A549 (cell line): ENCODE measurements at regions not wholly inside any gene's neighbourhood (a gene's known extent, or its start where the extent isn't known, plus 50 kb on each side); places are given as distances from the start of the nearest gene placed in this dataset.

ENCODE experiments used
- ATAC-seq, 2 experiments: fragments of 200-7000 bp in 1 of 2; fragments of >200 bp in 1 of 2; cut with Nextera tagmentation in 1 of 2; cut with Tn5 transposase in 1 of 2; 3 replicates each; pipeline versions ENCODE4 v1.8.0 to v1.9.1; 2018 to 2020; ENCODE audit warnings: mild to moderate bottlenecking in 1 of 2, moderate library complexity in 1 of 2
- CTCF ChIA-PET: fragments of 300-600 bp; sonication (Branson Sonifier 250); formaldehyde crosslinking; extraction: SDS; loops from one replicate; lab custom pipeline; 2021; ENCODE audit warnings: antibody characterized with exemption, inconsistent platforms; lab: Yijun Ruan, JAX
- POLR2A ChIA-PET: fragments of 350-600 bp; formaldehyde crosslinking; extraction: SDS; loops from one replicate; lab custom pipeline; 2021; ENCODE audit warnings: antibody characterized with exemption, inconsistent platforms; lab: Yijun Ruan, JAX
- DNase-seq, 2 experiments: peaks; one replicate each; pipeline versions ENCODE4 v3.0.0 to v3.0.0-alpha.2; 2011 to 2016; ENCODE audit warnings: low read depth in 1 of 2, low spot score in 1 of 2
- FAIRE-seq: peaks from 2 replicates; lab custom pipeline; 2011; peaks lifted over from hg19 to GRCh38; lab: Jason Lieb, UNC
- H3K27ac ChIP-seq, 2 experiments: fragments of >200 bp; sonication (Bioruptor Twin); formaldehyde crosslinking; 3 replicates each; pipeline ENCODE4 v1.5.1; 2016 to 2017
- H3K4me1 ChIP-seq: fragments of >200 bp; sonication (Bioruptor Twin); formaldehyde crosslinking; 3 replicates; pipeline ENCODE4 v1.6.1; 2016
- H3K4me2 ChIP-seq: fragments of >200 bp; sonication (Bioruptor Twin); formaldehyde crosslinking; 3 replicates; pipeline ENCODE4 v1.6.1; 2016
- H3K4me3 ChIP-seq: fragments of >200 bp; sonication (Bioruptor Twin); formaldehyde crosslinking; 3 replicates; pipeline ENCODE4 v1.5.1; 2016
- H3K9me3 ChIP-seq: fragments of >200 bp; sonication (Bioruptor Twin); formaldehyde crosslinking; 3 replicates; pipeline ENCODE4 v1.6.1; 2016
- CBX8 ChIP-seq: fragments of 200-600 bp; sonication (generic); IDR thresholded peaks from 2 replicates; pipeline ENCODE4 v1.6.1; 2016
- CEBPB ChIP-seq, 2 experiments: fragments of >200 bp in 1 of 2; sonication (Bioruptor Twin) in 1 of 2; formaldehyde crosslinking in 1 of 2; IDR thresholded peaks; 2 replicates each; pipeline ENCODE4 v1.6.1; 2012 to 2016
- CHD4 ChIP-seq: fragments of 200-600 bp; sonication (generic); IDR thresholded peaks from 2 replicates; pipeline ENCODE4 v1.6.1; 2016; ENCODE audit warnings: antibody characterized with exemption, mild to moderate bottlenecking, borderline replicate concordance
- EHMT2 ChIP-seq: fragments of 200-600 bp; sonication (generic); IDR thresholded peaks from 2 replicates; pipeline ENCODE4 v1.6.1; 2016; ENCODE audit warnings: antibody characterized with exemption, low read depth, mild to moderate bottlenecking, moderate library complexity
- ESRRA ChIP-seq: fragments of 150-350 bp; IDR thresholded peaks from 2 replicates; pipeline ENCODE4 v1.6.1; 2014; ENCODE audit warnings: mild to moderate bottlenecking, low read length, borderline replicate concordance
- FOSL2 ChIP-seq, 2 experiments: fragments of 450-650 bp in 1 of 2; fragments of >200 bp in 1 of 2; sonication (Bioruptor Twin) in 1 of 2; formaldehyde crosslinking; IDR thresholded peaks; 2 replicates each; pipeline versions ENCODE4 v1.5.0 to v1.6.1; 2016 to 2020; ENCODE audit warnings: mild to moderate bottlenecking in 1 of 2, moderate library complexity in 1 of 2
- HDAC2 ChIP-seq: fragments of 200-600 bp; sonication (generic); IDR thresholded peaks from 2 replicates; pipeline ENCODE4 v1.6.1; 2016
- JUN ChIP-seq, 2 experiments: fragments of >200 bp; sonication (Bioruptor Twin); formaldehyde crosslinking; IDR thresholded peaks; 2 replicates in 1 of 2; 3 replicates in 1 of 2; pipeline ENCODE4 v1.6.1; 2016 to 2017
- JUNB ChIP-seq: fragments of >200 bp; sonication (Bioruptor Twin); formaldehyde crosslinking; IDR thresholded peaks from 2 replicates; pipeline ENCODE4 v1.6.1; 2016
- KDM1A ChIP-seq: fragments of 200-600 bp; sonication (generic); IDR thresholded peaks from 2 replicates; pipeline ENCODE4 v1.6.1; 2016; ENCODE audit warnings: low read depth, mild to moderate bottlenecking
- MAFK ChIP-seq: fragments of 450-650 bp; IDR thresholded peaks from 2 replicates; pipeline ENCODE4 v1.6.1; 2014; ENCODE audit not compliant: partially characterized antibody
- NR3C1 ChIP-seq: fragments of >200 bp; sonication (Bioruptor Twin); formaldehyde crosslinking; IDR thresholded peaks from 3 replicates; pipeline ENCODE4 v1.6.1; 2017
- PHF8 ChIP-seq: fragments of 200-600 bp; sonication (generic); IDR thresholded peaks from 2 replicates; pipeline ENCODE4 v1.6.1; 2016; ENCODE audit warnings: low read depth, mild to moderate bottlenecking, antibody characterized with exemption, moderate library complexity, borderline replicate concordance
- POLR2A ChIP-seq: IDR thresholded peaks from 2 replicates; pipeline ENCODE4 v1.6.1; 2012; ENCODE audit warnings: mild to moderate bottlenecking, low read length
- POLR2AphosphoS2 ChIP-seq: conservative IDR thresholded peaks from 2 replicates; pipeline ENCODE4 v1.6.1; 2012; ENCODE audit warnings: low read length, improper control_type of control experiment, inconsistent platforms
- RNF2 ChIP-seq: fragments of 200-600 bp; sonication (generic); IDR thresholded peaks from 2 replicates; pipeline ENCODE4 v1.6.1; 2016; ENCODE audit warnings: low read depth, mild to moderate bottlenecking, antibody characterized with exemption, moderate library complexity, borderline replicate concordance
- SREBF2 ChIP-seq: fragments of 450-650 bp; IDR thresholded peaks from 2 replicates; pipeline ENCODE4 v1.6.1; 2014; ENCODE audit warnings: mild to moderate bottlenecking, moderate library complexity
- TFCP2L1 ChIP-seq: fragments of 250-450 bp; sonication (Bioruptor Pico); IDR thresholded peaks from 2 replicates; pipeline ENCODE4 v1.5.0; 2021; ENCODE audit warnings: mild to moderate bottlenecking
- TP53 ChIP-seq: fragments of 250-450 bp; sonication (Bioruptor Pico); IDR thresholded peaks from 2 replicates; pipeline ENCODE4 v1.5.0; 2021; ENCODE audit warnings: mild to moderate bottlenecking, moderate library complexity
- ZC3H11A ChIP-seq: fragments of 450-650 bp; IDR thresholded peaks from 2 replicates; pipeline ENCODE4 v1.6.1; 2014; ENCODE audit warnings: antibody characterized with exemption, mild to moderate bottlenecking
- ZNF302 ChIP-seq: fragments of 250-450 bp; sonication (Bioruptor Pico); IDR thresholded peaks from 2 replicates; pipeline ENCODE4 v1.9.0; 2021; ENCODE audit warnings: inconsistent platforms, mild to moderate bottlenecking, moderate library complexity
- ZSCAN20 ChIP-seq: fragments of 250-450 bp; sonication (Bioruptor Pico); IDR thresholded peaks from 2 replicates; pipeline ENCODE4 v1.8.0; 2022; ENCODE audit warnings: mild to moderate bottlenecking, moderate library complexity
- whole genome bisulfite sequencing: methylation state at CpG from one replicate; pipeline ENCODE4 v1.1.6; 2017; ENCODE audit errors: missing lambda C conversion rate; 5-methylcytosine and 5-hydroxymethylcytosine counted together
- TF ChIP-seq, protein P1 (sequence below): fragments of >200 bp; sonication (Bioruptor Twin); formaldehyde crosslinking; IDR thresholded peaks from 3 replicates; pipeline ENCODE4 v1.5.1; 2016
- TF ChIP-seq, protein P2 (sequence below): fragments of 250-450 bp; sonication (Bioruptor Pico); IDR thresholded peaks from 2 replicates; pipeline ENCODE4 v1.5.0; 2020; ENCODE audit warnings: low read depth, mild to moderate bottlenecking, moderate library complexity
- TF ChIP-seq, protein P3 (sequence below): fragments of 200-600 bp; sonication (generic); IDR thresholded peaks from 2 replicates; pipeline ENCODE4 v1.6.1; 2016; ENCODE audit warnings: antibody characterized with exemption, mild to moderate bottlenecking, moderate library complexity
- TF ChIP-seq, protein P4 (sequence below): fragments of >200 bp; sonication (Bioruptor Twin); formaldehyde crosslinking; IDR thresholded peaks from 2 replicates; pipeline ENCODE4 v1.6.1; 2016
- TF ChIP-seq, protein P5 (sequence below): fragments of 450-650 bp; IDR thresholded peaks from 2 replicates; pipeline ENCODE4 v1.6.1; 2014; ENCODE audit warnings: antibody characterized with exemption

DNA sequence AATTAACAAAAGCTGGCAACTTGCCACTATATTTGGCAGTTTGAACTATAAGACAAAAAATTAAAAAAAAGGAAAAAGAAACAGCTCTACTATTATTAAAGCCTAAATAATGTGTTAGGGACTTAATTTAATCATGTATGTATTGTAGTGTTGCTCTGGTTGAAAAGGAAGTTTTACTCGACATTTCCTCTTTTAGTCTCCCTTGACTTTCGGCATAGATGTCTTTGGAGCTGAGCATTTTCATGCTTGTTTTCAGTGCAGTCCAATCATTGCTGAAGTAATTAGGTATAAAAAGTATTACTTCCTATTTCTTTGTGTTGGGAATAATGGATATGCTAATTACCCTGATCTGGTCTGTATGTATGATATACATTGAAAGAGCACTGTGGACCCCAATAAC, 216.8 kb upstream of the KLF6 start:
- ChIA-PET POLR2A (no interaction called here), CTCF (interaction anchor here (0.6 kb wide), 1 partner anchor 255 kb away, joined by 3 read pairs; no protein-coding TSS in a partner anchor)
- FAIRE-seq: no peak
- no peak overlapping the region for H3K27ac ChIP-seq
- no peaks in the 10 kb centered on the region for H3K4me1 ChIP-seq
- H3K4me2 ChIP-seq: no peak overlapping the region
- H3K9me3 ChIP-seq: peaks cover 18% of the 10 kb centered on the region; the same call in 2 of the 3 replicates
- DNase-seq: no peak
- H3K4me3 ChIP-seq: no peak overlapping the region
- no peak for ATAC-seq
- WGBS: 84% methylated on average over 2 of the region's 2 CpGs
- TF ChIP-seq, protein P1, sequence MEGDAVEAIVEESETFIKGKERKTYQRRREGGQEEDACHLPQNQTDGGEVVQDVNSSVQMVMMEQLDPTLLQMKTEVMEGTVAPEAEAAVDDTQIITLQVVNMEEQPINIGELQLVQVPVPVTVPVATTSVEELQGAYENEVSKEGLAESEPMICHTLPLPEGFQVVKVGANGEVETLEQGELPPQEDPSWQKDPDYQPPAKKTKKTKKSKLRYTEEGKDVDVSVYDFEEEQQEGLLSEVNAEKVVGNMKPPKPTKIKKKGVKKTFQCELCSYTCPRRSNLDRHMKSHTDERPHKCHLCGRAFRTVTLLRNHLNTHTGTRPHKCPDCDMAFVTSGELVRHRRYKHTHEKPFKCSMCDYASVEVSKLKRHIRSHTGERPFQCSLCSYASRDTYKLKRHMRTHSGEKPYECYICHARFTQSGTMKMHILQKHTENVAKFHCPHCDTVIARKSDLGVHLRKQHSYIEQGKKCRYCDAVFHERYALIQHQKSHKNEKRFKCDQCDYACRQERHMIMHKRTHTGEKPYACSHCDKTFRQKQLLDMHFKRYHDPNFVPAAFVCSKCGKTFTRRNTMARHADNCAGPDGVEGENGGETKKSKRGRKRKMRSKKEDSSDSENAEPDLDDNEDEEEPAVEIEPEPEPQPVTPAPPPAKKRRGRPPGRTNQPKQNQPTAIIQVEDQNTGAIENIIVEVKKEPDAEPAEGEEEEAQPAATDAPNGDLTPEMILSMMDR: no peak
- TF ChIP-seq TP53 (CRISPR knock-in tag) (no peak), NR3C1 (no peak), CHD4 (no peak), RNF2 (no peak), FOSL2 (IDR thresholded peaks at IDR 0.05) (no peak), FOSL2 (CRISPR knock-in tag; IDR thresholded peaks at IDR 0.05) (no peak), CBX8 (no peak), MAFK (no peak), EHMT2 (no peak), ZNF302 (CRISPR knock-in tag) (no peak), SREBF2 (no peak), CEBPB (IDR thresholded peaks at IDR 0.05) (no peak), KDM1A (no peak)
- TF ChIP-seq, protein P2, sequence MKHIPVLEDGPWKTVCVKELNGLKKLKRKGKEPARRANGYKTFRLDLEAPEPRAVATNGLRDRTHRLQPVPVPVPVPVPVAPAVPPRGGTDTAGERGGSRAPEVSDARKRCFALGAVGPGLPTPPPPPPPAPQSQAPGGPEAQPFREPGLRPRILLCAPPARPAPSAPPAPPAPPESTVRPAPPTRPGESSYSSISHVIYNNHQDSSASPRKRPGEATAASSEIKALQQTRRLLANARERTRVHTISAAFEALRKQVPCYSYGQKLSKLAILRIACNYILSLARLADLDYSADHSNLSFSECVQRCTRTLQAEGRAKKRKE (CRISPR knock-in tag): no peak
- TF ChIP-seq, protein P3, sequence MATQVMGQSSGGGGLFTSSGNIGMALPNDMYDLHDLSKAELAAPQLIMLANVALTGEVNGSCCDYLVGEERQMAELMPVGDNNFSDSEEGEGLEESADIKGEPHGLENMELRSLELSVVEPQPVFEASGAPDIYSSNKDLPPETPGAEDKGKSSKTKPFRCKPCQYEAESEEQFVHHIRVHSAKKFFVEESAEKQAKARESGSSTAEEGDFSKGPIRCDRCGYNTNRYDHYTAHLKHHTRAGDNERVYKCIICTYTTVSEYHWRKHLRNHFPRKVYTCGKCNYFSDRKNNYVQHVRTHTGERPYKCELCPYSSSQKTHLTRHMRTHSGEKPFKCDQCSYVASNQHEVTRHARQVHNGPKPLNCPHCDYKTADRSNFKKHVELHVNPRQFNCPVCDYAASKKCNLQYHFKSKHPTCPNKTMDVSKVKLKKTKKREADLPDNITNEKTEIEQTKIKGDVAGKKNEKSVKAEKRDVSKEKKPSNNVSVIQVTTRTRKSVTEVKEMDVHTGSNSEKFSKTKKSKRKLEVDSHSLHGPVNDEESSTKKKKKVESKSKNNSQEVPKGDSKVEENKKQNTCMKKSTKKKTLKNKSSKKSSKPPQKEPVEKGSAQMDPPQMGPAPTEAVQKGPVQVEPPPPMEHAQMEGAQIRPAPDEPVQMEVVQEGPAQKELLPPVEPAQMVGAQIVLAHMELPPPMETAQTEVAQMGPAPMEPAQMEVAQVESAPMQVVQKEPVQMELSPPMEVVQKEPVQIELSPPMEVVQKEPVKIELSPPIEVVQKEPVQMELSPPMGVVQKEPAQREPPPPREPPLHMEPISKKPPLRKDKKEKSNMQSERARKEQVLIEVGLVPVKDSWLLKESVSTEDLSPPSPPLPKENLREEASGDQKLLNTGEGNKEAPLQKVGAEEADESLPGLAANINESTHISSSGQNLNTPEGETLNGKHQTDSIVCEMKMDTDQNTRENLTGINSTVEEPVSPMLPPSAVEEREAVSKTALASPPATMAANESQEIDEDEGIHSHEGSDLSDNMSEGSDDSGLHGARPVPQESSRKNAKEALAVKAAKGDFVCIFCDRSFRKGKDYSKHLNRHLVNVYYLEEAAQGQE: no peak
- TF ChIP-seq, protein P4, sequence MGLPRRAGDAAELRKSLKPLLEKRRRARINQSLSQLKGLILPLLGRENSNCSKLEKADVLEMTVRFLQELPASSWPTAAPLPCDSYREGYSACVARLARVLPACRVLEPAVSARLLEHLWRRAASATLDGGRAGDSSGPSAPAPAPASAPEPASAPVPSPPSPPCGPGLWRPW: no peak

DNA sequence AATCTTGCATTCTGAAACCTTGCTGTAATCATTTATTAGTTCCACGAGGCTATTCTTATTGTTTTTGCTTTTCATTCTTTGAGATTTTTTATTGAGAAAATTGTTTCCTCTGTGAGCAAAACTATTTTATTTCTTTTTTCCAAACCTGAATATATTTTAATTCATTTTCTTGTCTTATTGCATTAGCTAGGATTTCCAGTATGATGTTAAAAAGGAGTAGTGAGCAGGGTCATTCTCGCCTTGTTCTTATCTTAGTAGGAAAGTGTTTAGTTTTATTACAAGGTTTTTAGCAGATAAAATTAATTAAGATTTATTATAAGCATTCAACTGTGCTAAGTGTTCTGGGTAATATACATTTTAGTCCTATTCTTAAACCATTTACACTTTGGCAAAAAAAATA, 214.6 kb upstream of the KLF6 start:
- H3K9me3 ChIP-seq: peaks cover 18% of the 10 kb centered on the region; the same call in 2 of the 3 replicates
- no peak overlapping the region for H3K27ac ChIP-seq
- POLR2A ChIA-PET: no interaction called here
- ATAC-seq (no peak), FAIRE-seq (no peak), DNase-seq (no peak)
- no peaks in the 10 kb centered on the region for H3K4me1 ChIP-seq
- no peak overlapping the region for H3K4me2 ChIP-seq
- 24% methylated on average over 2 of the region's 2 CpGs for WGBS
- CTCF ChIA-PET: interaction anchor here (0.6 kb wide), 1 partner anchor 222 kb away, joined by 3 read pairs; no protein-coding TSS in a partner anchor
- H3K4me3 ChIP-seq: no peak overlapping the region
- TF ChIP-seq TFCP2L1 (CRISPR knock-in tag) (no peak), KDM1A (no peak), POLR2A (no peak), ZC3H11A (no peak), CHD4 (no peak), ZSCAN20 (CRISPR knock-in tag) (no peak), JUN (IDR thresholded peaks at IDR 0.05) (no peak), JUNB (no peak), TP53 (CRISPR knock-in tag) (no peak), HDAC2 (no peak), MAFK (no peak), CBX8 (no peak), POLR2AphosphoS2 (no peak), ESRRA (no peak), ZNF302 (CRISPR knock-in tag) (no peak), PHF8 (no peak)
- TF ChIP-seq, protein P2 (CRISPR knock-in tag): no peak
- TF ChIP-seq, protein P5, sequence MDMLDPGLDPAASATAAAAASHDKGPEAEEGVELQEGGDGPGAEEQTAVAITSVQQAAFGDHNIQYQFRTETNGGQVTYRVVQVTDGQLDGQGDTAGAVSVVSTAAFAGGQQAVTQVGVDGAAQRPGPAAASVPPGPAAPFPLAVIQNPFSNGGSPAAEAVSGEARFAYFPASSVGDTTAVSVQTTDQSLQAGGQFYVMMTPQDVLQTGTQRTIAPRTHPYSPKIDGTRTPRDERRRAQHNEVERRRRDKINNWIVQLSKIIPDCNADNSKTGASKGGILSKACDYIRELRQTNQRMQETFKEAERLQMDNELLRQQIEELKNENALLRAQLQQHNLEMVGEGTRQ: no peak
- TF ChIP-seq, protein P1: no peak
